Left lung (tissue), 4 donors: ENCODE measurements at regions not wholly inside any gene's neighbourhood (a gene's known extent, or its start where the extent isn't known, plus 50 kb on each side); places are given as distances from the start of the nearest gene placed in this dataset.

Experiments used
- ATAC-seq: fragments of 200-7000 bp; cut with Tn5 transposase; one replicate; pipeline ENCODE4 v1.9.1; 2020; ENCODE audit warnings: moderate library complexity
- DNase-seq, 4 donors: peaks; one replicate each; pipeline ENCODE4 v3.0.0-alpha.2; 2013 to 2020
- H3K27ac ChIP-seq, 2 donors: fragments of 200-600 bp; sonication (generic) in 1 of 2; one replicate each; pipeline versions ENCODE4 v1.5.0 to v1.8.0; 2020 to 2021
- H3K27me3 ChIP-seq, 2 donors: fragments of 200-600 bp; sonication (generic) in 1 of 2; one replicate each; pipeline versions ENCODE4 v1.5.0 to v1.8.0; 2020 to 2021
- H3K36me3 ChIP-seq, 2 donors: fragments of 200-600 bp; sonication (generic) in 1 of 2; one replicate each; pipeline versions ENCODE4 v1.5.0 to v1.8.0; 2020 to 2021
- H3K4me1 ChIP-seq, 2 donors: fragments of 200-600 bp; one replicate each; pipeline ENCODE4 v1.8.0; 2021
- H3K4me3 ChIP-seq, 2 donors: fragments of 200-600 bp; sonication (generic) in 1 of 2; one replicate each; pipeline versions ENCODE4 v1.5.0 to v1.8.0; 2020 to 2021; ENCODE audit warnings: mild to moderate bottlenecking in 1 of 2
- H3K9me3 ChIP-seq, 2 donors: fragments of 200-600 bp; sonication (generic) in 1 of 2; one replicate each; pipeline versions ENCODE4 v1.5.0 to v1.8.0; 2020 to 2021
- CTCF ChIP-seq, 2 donors: fragments of 200-600 bp; sonication (generic) in 1 of 2; IDR thresholded peaks; one replicate each; pipeline versions ENCODE4 v1.5.0 to v1.8.0; 2021; ENCODE audit warnings: antibody characterized with exemption in 2 of 2
- intact Hi-C, 2 donors: fragments of 100-400 bp; cut with DNase I; formaldehyde crosslinking; loops; one replicate each; pipeline versions ENCODE4 v1.11.2 to v1.14.2; 2022
- donor health status: DM: no; HTN: yes; CAD: no.
- donor health status: DM: no; HTN: no; CAD: no.

GRCh38 chr20:39358052-39358451 is 395.9 kb downstream of the DHX35 start:
- H3K27me3 ChIP-seq, result no peaks in the 10 kb centered on the region
- DNase-seq, result peak in 2 of 4 donors; percentile 13 to 58
- no peaks in the 10 kb centered on the region for H3K9me3 ChIP-seq
- intact Hi-C loops, result no loop called here
- peaks cover 0 to 5% of the 10 kb centered on the region in 2 donors for H3K4me1 ChIP-seq
- ATAC-seq, result peak; percentile 65
- no peak for TF ChIP-seq CTCF (IDR thresholded peaks at IDR 0.05)
- H3K36me3 ChIP-seq, result no peaks in the 10 kb centered on the region
- no peak overlapping the region for H3K27ac ChIP-seq
- H3K4me3 ChIP-seq, result no peak overlapping the region

GRCh38 chr20:39356908-39357307 is 394.8 kb downstream of the DHX35 start:
- no peaks in the 10 kb centered on the region for H3K27me3 ChIP-seq
- intact Hi-C loops, result no loop called here
- TF ChIP-seq CTCF (IDR thresholded peaks at IDR 0.05), result no peak
- no peaks in the 10 kb centered on the region for H3K36me3 ChIP-seq
- H3K9me3 ChIP-seq, result no peaks in the 10 kb centered on the region
- H3K4me3 ChIP-seq, result no peak overlapping the region
- ATAC-seq, result no peak
- no peak overlapping the region for H3K27ac ChIP-seq
- H3K4me1 ChIP-seq, result peaks cover 0 to 5% of the 10 kb centered on the region in 2 donors
- DNase-seq, result no peak

GRCh38 chr20:39349240-39349639 is 387.1 kb downstream of the DHX35 start:
- Histone ChIP-seq H3K27me3 (no peaks in the 10 kb centered on the region), H3K27ac (no peak overlapping the region), H3K36me3 (no peaks in the 10 kb centered on the region), H3K9me3 (peaks cover 0 to 32% of the 10 kb centered on the region in 2 donors), H3K4me3 (no peak overlapping the region), H3K4me1 (no peaks in the 10 kb centered on the region)
- ATAC-seq, result no peak
- no peak for DNase-seq
- no peak for TF ChIP-seq CTCF (IDR thresholded peaks at IDR 0.05)
- intact Hi-C loops, result no loop called here

- Histone ChIP-seq H3K27me3 (no peaks in the 10 kb centered on the region), H3K27ac (no peak overlapping the region), H3K36me3 (no peaks in the 10 kb centered on the region), H3K9me3 (peaks cover 0 to 32% of the 10 kb centered on the region in 2 donors), H3K4me3 (no peak overlapping the region), H3K4me1 (no peaks in the 10 kb centered on the region)
- intact Hi-C loops, result no loop called here
- ATAC-seq, result no peak
- TF ChIP-seq CTCF (IDR thresholded peaks at IDR 0.05), result no peak
- no peak for DNase-seq
Measured at GRCh38 chr20:39347626-39348025, 385.5 kb downstream of the DHX35 start.

GRCh38 chr20:39342463-39342862 is 380.3 kb downstream of the DHX35 start:
- no peak for TF ChIP-seq CTCF (IDR thresholded peaks at IDR 0.05)
- H3K27me3 ChIP-seq, result no peaks in the 10 kb centered on the region
- no peaks in the 10 kb centered on the region for H3K36me3 ChIP-seq
- DNase-seq (no peak), ATAC-seq (no peak)
- H3K4me3 ChIP-seq, result no peak overlapping the region
- H3K4me1 ChIP-seq, result no peaks in the 10 kb centered on the region
- intact Hi-C loops, result no loop called here
- H3K9me3 ChIP-seq, result peaks cover 0 to under 1% of the 10 kb centered on the region in 2 donors
- no peak overlapping the region for H3K27ac ChIP-seq
